ENCODE measurements at regions not wholly inside any gene's neighbourhood (a gene's known extent, or its start where the extent isn't known, plus 50 kb on each side); places are given as distances from the start of the nearest gene placed in this dataset.

GRCh38 chr6:141134723-141135122, 998.0 kb upstream of the GJE1 start:
- H3K36me3 Mint-ChIP-seq (ENCODE audit: insufficient read depth, unreplicated experiment): no peaks in the 10 kb centered on the region
- H3K27me3 ChIP-seq (replicated peaks; ENCODE audit: control insufficient read depth, insufficient read depth, low read length): no peaks in the 10 kb centered on the region
- no peaks in the 10 kb centered on the region for H3K4me1 ChIP-seq
- ChIA-PET POLR2A (no interaction called here), CTCF (no interaction called here)
- no peaks in the 10 kb centered on the region for H3K9me3 Mint-ChIP-seq (ENCODE audit: unreplicated experiment)
- H3K27ac Mint-ChIP-seq (ENCODE audit: unreplicated experiment): no peak overlapping the region
- H3K9me3 ChIP-seq: no peaks in the 10 kb centered on the region
- no peak overlapping the region for H3K4me3 ChIP-seq (ENCODE audit: low read depth, low read length)
- no peak overlapping the region for H3K4me3 Mint-ChIP-seq (ENCODE audit: unreplicated experiment)
- no peaks in the 10 kb centered on the region for H3K4me1 Mint-ChIP-seq (ENCODE audit: low read depth, unreplicated experiment)
- no peak for TF ChIP-seq CTCF (IDR thresholded peaks at IDR 0.05; ENCODE audit: insufficient read depth in 1 of 2, low read depth in 1 of 2, low read length in 1 of 2, severe bottlenecking in 1 of 2, unreplicated experiment in 1 of 2)
- no peak for DNase-seq
- H3K27me3 Mint-ChIP-seq (ENCODE audit: insufficient read depth, unreplicated experiment): no peaks in the 10 kb centered on the region
- intact Hi-C loops (cut with micrococcal nuclease; ENCODE audit: unreplicated experiment): no loop called here
- BruUV-seq (replicated peaks): no TSS peak
- no peaks in the 10 kb centered on the region for H3K36me3 ChIP-seq (ENCODE audit: control insufficient read depth, insufficient read depth, low read length)

- intact Hi-C loops (cut with micrococcal nuclease; ENCODE audit: unreplicated experiment): no loop called here
- Mint-ChIP-seq H3K27me3 (ENCODE audit: insufficient read depth, unreplicated experiment) (no peaks in the 10 kb centered on the region), H3K4me1 (ENCODE audit: low read depth, unreplicated experiment) (no peaks in the 10 kb centered on the region), H3K36me3 (ENCODE audit: insufficient read depth, unreplicated experiment) (no peaks in the 10 kb centered on the region), H3K4me3 (ENCODE audit: unreplicated experiment) (no peak overlapping the region), H3K9me3 (ENCODE audit: unreplicated experiment) (no peaks in the 10 kb centered on the region), H3K27ac (ENCODE audit: unreplicated experiment) (no peak overlapping the region)
- POLR2A ChIA-PET: no interaction called here
- CTCF ChIA-PET: no interaction called here
- Histone ChIP-seq H3K4me1 (no peaks in the 10 kb centered on the region), H3K4me3 (ENCODE audit: low read depth, low read length) (no peak overlapping the region), H3K27me3 (replicated peaks; ENCODE audit: control insufficient read depth, insufficient read depth, low read length) (no peaks in the 10 kb centered on the region), H3K36me3 (ENCODE audit: control insufficient read depth, insufficient read depth, low read length) (no peaks in the 10 kb centered on the region), H3K9me3 (no peaks in the 10 kb centered on the region)
- DNase-seq: no peak
- no peak for TF ChIP-seq CTCF (IDR thresholded peaks at IDR 0.05; ENCODE audit: insufficient read depth in 1 of 2, low read depth in 1 of 2, low read length in 1 of 2, severe bottlenecking in 1 of 2, unreplicated experiment in 1 of 2)
- no TSS peak for BruUV-seq (replicated peaks)
Measured at GRCh38 chr6:141133836-141134235, 998.9 kb upstream of the GJE1 start.

DNA sequence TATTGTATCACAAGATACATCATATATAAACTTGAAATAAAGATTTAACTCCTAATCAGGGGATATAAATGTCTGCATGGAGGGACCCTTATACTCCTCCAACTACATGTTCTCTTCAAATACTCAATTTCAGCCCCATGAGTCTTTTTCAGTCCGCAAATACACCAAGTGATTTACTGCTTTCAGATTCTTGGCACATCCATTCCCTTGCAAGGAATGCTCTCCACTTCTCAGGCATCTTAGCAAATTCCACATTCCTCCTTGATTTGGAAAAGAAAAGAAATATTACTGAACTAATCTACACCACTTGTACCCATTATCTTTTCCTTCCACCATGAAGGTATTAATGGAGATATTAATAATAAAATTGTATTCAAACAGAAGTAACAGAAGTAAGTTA, 999.4 kb upstream of the GJE1 start:
- CTCF ChIA-PET: no interaction called here
- no peaks in the 10 kb centered on the region for H3K4me1 ChIP-seq
- H3K4me3 Mint-ChIP-seq (ENCODE audit: unreplicated experiment): no peak overlapping the region
- intact Hi-C loops (cut with micrococcal nuclease; ENCODE audit: unreplicated experiment): no loop called here
- no peak overlapping the region for H3K27ac Mint-ChIP-seq (ENCODE audit: unreplicated experiment)
- H3K9me3 Mint-ChIP-seq (ENCODE audit: unreplicated experiment): no peaks in the 10 kb centered on the region
- H3K36me3 ChIP-seq (ENCODE audit: control insufficient read depth, insufficient read depth, low read length): no peaks in the 10 kb centered on the region
- BruUV-seq (replicated peaks): no TSS peak
- no peaks in the 10 kb centered on the region for H3K9me3 ChIP-seq
- no peak overlapping the region for H3K4me3 ChIP-seq (ENCODE audit: low read depth, low read length)
- H3K27me3 Mint-ChIP-seq (ENCODE audit: insufficient read depth, unreplicated experiment): no peaks in the 10 kb centered on the region
- TF ChIP-seq CTCF (IDR thresholded peaks at IDR 0.05; ENCODE audit: insufficient read depth in 1 of 2, low read depth in 1 of 2, low read length in 1 of 2, severe bottlenecking in 1 of 2, unreplicated experiment in 1 of 2): no peak
- DNase-seq: no peak
- H3K4me1 Mint-ChIP-seq (ENCODE audit: low read depth, unreplicated experiment): no peaks in the 10 kb centered on the region
- POLR2A ChIA-PET: no interaction called here
- no peaks in the 10 kb centered on the region for H3K36me3 Mint-ChIP-seq (ENCODE audit: insufficient read depth, unreplicated experiment)
- no peaks in the 10 kb centered on the region for H3K27me3 ChIP-seq (replicated peaks; ENCODE audit: control insufficient read depth, insufficient read depth, low read length)
